Thoracic aorta (tissue), 2 donors: ENCODE measurements at regions not wholly inside any gene's neighbourhood (a gene's known extent, or its start where the extent isn't known, plus 50 kb on each side); places are given as distances from the start of the nearest gene placed in this dataset.
"Not testable (repeated sequence)": the region's sequence is repeated elsewhere in the genome, so short reads cannot be mapped to it uniquely, and the experiment has no call there.

ENCODE experiments used
- ATAC-seq: fragments of 150-250 bp; one replicate; pipeline ENCODE4 v1.8.0; 2017; ENCODE audit warnings: low read depth; ENCODE audit not compliant: insufficient number of reproducible peaks, low FRiP score
- DNase-seq: peaks from one replicate; pipeline ENCODE4 v3.0.0-alpha.2; 2020; ENCODE audit warnings: low spot score
- H3K27ac ChIP-seq, 2 donors: fragments of 200-600 bp; sonication (generic); 1 replicate in 1 of 2; 2 replicates in 1 of 2; pipeline ENCODE4 v1.5.1; 2016; ENCODE audit warnings: mild to moderate bottlenecking in 2 of 2, moderate library complexity in 2 of 2
- H3K27me3 ChIP-seq: fragments of 200-600 bp; sonication (generic); replicated peaks from 2 replicates; pipeline ENCODE4 v1.6.0; 2016; ENCODE audit warnings: mild to moderate bottlenecking; ENCODE audit not compliant: insufficient read depth
- H3K36me3 ChIP-seq: fragments of 200-600 bp; sonication (generic); one replicate; pipeline ENCODE4 v1.5.1; 2016
- H3K4me1 ChIP-seq, 2 donors: fragments of 200-600 bp; sonication (generic); 1 replicate in 1 of 2; 2 replicates in 1 of 2; pipeline versions ENCODE4 v1.5.1 to v1.6.0; 2016; ENCODE audit warnings: low read depth in 2 of 2, mild to moderate bottlenecking in 1 of 2; ENCODE audit not compliant: control insufficient read depth in 1 of 2
- H3K4me3 ChIP-seq: fragments of 200-600 bp; sonication (generic); 2 replicates; pipeline ENCODE4 v1.5.1; 2016; ENCODE audit warnings: mild to moderate bottlenecking
- H3K9me3 ChIP-seq: fragments of 200-600 bp; sonication (generic); 2 replicates; pipeline ENCODE4 v1.5.1; 2016
- TF ChIP-seq, protein P1 (sequence below): fragments of 200-600 bp; sonication (generic); IDR thresholded peaks from one replicate; pipeline ENCODE4 v1.5.1; 2019; ENCODE audit warnings: antibody characterized with exemption

- DNase-seq (no peak), ATAC-seq (no peak)
- H3K4me1 ChIP-seq = no peaks in the 10 kb centered on the region
- H3K4me3 ChIP-seq = no peak overlapping the region
- H3K27me3 ChIP-seq = no peaks in the 10 kb centered on the region
- no peak overlapping the region for H3K27ac ChIP-seq
- H3K36me3 ChIP-seq = no peaks in the 10 kb centered on the region
- TF ChIP-seq, protein P1, sequence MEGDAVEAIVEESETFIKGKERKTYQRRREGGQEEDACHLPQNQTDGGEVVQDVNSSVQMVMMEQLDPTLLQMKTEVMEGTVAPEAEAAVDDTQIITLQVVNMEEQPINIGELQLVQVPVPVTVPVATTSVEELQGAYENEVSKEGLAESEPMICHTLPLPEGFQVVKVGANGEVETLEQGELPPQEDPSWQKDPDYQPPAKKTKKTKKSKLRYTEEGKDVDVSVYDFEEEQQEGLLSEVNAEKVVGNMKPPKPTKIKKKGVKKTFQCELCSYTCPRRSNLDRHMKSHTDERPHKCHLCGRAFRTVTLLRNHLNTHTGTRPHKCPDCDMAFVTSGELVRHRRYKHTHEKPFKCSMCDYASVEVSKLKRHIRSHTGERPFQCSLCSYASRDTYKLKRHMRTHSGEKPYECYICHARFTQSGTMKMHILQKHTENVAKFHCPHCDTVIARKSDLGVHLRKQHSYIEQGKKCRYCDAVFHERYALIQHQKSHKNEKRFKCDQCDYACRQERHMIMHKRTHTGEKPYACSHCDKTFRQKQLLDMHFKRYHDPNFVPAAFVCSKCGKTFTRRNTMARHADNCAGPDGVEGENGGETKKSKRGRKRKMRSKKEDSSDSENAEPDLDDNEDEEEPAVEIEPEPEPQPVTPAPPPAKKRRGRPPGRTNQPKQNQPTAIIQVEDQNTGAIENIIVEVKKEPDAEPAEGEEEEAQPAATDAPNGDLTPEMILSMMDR = no peak
- H3K9me3 ChIP-seq = peaks cover 4% of the 10 kb centered on the region
These were observed 510.2 kb upstream of the GYPC start for GRCh38 chr2:126145752-126146151.

GRCh38 chr2:126154256-126154785 is 501.6 kb upstream of the GYPC start:
- H3K27me3 ChIP-seq = no peaks in the 10 kb centered on the region
- H3K4me3 ChIP-seq = no peak overlapping the region
- no peak for ATAC-seq
- H3K4me1 ChIP-seq = no peaks in the 10 kb centered on the region
- H3K27ac ChIP-seq = no peak overlapping the region
- TF ChIP-seq, protein P1 = no peak
- no peak for DNase-seq
- no peaks in the 10 kb centered on the region for H3K36me3 ChIP-seq
- H3K9me3 ChIP-seq = no peaks in the 10 kb centered on the region

DNA sequence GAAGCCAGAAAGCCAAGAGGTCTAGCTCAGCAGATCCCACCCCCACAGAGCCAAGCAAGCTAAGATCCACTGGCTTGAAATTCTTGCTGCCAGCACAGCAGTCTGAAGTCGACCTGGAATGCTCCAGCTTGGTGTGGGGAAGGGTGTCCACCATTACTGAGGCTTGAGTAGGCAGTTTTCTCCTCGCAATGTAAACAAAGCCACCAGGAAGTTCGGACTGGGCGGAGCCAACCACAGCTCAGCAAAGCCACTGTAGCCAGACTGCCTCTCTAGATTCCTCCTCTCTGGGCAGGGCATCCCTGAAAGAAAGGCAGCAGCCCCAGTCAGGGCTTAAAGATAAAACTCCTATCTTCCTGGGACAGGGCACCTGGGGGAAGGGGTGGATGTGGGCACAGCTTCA is 495.0 kb upstream of the GYPC start:
- H3K9me3 ChIP-seq, H3K27ac ChIP-seq, H3K27me3 ChIP-seq, ATAC-seq, H3K36me3 ChIP-seq, DNase-seq, H3K4me1 ChIP-seq, H3K4me3 ChIP-seq: not testable (repeated sequence)

DNA sequence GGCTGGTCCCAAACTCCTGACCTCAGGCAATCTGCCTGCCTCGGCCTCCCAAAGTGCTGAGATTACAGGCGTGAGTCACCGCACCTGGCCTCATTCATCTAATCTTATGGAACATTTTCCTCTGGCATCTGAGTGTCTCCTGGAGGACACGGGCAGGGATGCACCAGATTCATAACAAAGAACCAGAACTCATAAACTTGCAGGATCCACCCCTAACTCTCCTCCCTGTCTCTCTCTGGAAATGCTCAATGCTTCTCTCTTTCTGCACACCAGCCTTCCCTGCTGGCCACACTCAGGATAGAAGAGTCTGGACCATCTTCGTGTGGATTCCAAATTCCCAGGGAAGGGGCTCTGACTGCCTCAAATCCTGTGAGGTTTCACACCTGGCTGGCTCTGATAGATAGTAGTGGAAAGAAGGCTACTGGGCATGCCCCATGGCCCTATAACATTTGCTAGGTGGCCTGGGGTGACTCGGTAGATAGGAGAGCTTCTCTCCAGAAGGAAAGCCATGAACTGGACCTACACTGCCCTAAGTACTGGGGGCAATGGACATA is 483.2 kb upstream of the GYPC start:
- ATAC-seq = no peak

DNA sequence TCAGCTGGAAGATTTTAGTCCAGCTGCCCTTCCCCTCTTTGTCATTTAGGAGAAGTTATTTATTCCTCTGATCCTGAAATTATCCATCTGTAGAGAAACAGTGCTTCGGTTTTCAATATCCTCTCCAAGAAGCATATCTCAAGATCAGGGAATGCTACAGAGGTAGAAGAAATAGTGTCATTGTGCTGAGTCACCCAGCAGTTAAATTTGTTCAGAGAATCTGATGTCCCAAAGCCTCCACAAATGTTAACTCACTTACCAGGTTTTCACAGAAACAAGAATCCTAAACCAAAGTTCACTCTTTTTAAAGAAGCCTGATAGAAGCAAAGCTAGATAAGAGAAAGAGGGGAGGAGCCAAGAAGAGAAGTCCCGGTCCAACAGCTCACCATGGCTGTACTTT is 480.7 kb upstream of the GYPC start:
- no peaks in the 10 kb centered on the region for H3K9me3 ChIP-seq
- no peaks in the 10 kb centered on the region for H3K36me3 ChIP-seq
- DNase-seq = no peak
- ATAC-seq = no peak
- no peak overlapping the region for H3K27ac ChIP-seq
- no peaks in the 10 kb centered on the region for H3K27me3 ChIP-seq
- no peak overlapping the region for H3K4me3 ChIP-seq
- TF ChIP-seq, protein P1 = no peak
- H3K4me1 ChIP-seq = no peaks in the 10 kb centered on the region

More for the DNA sequence above, 483.2 kb upstream of the GYPC start:
- H3K36me3 ChIP-seq = no peaks in the 10 kb centered on the region
- DNase-seq = no peak
- no peaks in the 10 kb centered on the region for H3K27me3 ChIP-seq
- TF ChIP-seq, protein P1 = no peak
- no peak overlapping the region for H3K4me3 ChIP-seq
- no peak overlapping the region for H3K27ac ChIP-seq
- H3K4me1 ChIP-seq = no peaks in the 10 kb centered on the region
- H3K9me3 ChIP-seq = no peaks in the 10 kb centered on the region

GRCh38 chr2:126177479-126177878 is 478.5 kb upstream of the GYPC start:
- no peak for DNase-seq
- TF ChIP-seq, protein P1 = no peak
- H3K4me3 ChIP-seq = no peak overlapping the region
- no peaks in the 10 kb centered on the region for H3K4me1 ChIP-seq
- H3K27me3 ChIP-seq = no peaks in the 10 kb centered on the region
- ATAC-seq = no peak
- no peaks in the 10 kb centered on the region for H3K36me3 ChIP-seq
- no peaks in the 10 kb centered on the region for H3K9me3 ChIP-seq
- H3K27ac ChIP-seq = no peak overlapping the region
